Activated T-helper 2 cell treated with anti-CD3 and anti-CD28 coated beads, Interferon-gamma antibody, Interleukin-2, Interleukin-4, amounts not matched to agents 10 μg/mL and 5 μg/mL and 100 μg/mL, durations not matched to agents 14 hours and 24 hours and 36 hours (primary cell): ENCODE measurements at regions not wholly inside any gene's neighbourhood (a gene's known extent, or its start where the extent isn't known, plus 50 kb on each side); places are given as distances from the start of the nearest gene placed in this dataset.
"Not testable (repeated sequence)": the region's sequence is repeated elsewhere in the genome, so short reads cannot be mapped to it uniquely, and the experiment has no call there.

ENCODE experiments used
- DNase-seq: peaks from one replicate; pipeline ENCODE4 v3.0.0; 2021; ENCODE audit warnings: low spot score
- H3K27ac Mint-ChIP-seq: one replicate; pipeline ENCODE4 v1.8.0; 2021; ENCODE audit warnings: mixed read lengths
- H3K27me3 Mint-ChIP-seq: one replicate; pipeline ENCODE4 v1.8.0; 2021; ENCODE audit warnings: low read depth, mixed read lengths
- H3K36me3 Mint-ChIP-seq: one replicate; pipeline ENCODE4 v1.8.0; 2021; ENCODE audit warnings: low read depth, mixed read lengths
- H3K4me1 Mint-ChIP-seq: one replicate; pipeline ENCODE4 v1.8.0; 2021; ENCODE audit warnings: low read depth, mixed read lengths
- H3K4me3 Mint-ChIP-seq: one replicate; pipeline ENCODE4 v1.8.0; 2021; ENCODE audit warnings: low read depth, mild to moderate bottlenecking, moderate library complexity, mixed read lengths
- H3K9me3 Mint-ChIP-seq: one replicate; pipeline ENCODE4 v1.8.0; 2021; ENCODE audit warnings: mixed read lengths
- intact Hi-C: fragments of 100-400 bp; cut with micrococcal nuclease; formaldehyde crosslinking; loops from one replicate; pipeline ENCODE4 v1.15.1; 2023

- Mint-ChIP-seq H3K36me3 (no peaks in the 10 kb centered on the region), H3K9me3 (peaks cover 7% of the 10 kb centered on the region), H3K27ac (no peak overlapping the region), H3K4me3 (no peak overlapping the region), H3K27me3 (no peaks in the 10 kb centered on the region), H3K4me1 (no peaks in the 10 kb centered on the region)
- no peak for DNase-seq
- intact Hi-C loops = no loop called here
Measured at GRCh38 chr4:85187106-85187505, 220.6 kb upstream of the WDFY3 start.

DNA sequence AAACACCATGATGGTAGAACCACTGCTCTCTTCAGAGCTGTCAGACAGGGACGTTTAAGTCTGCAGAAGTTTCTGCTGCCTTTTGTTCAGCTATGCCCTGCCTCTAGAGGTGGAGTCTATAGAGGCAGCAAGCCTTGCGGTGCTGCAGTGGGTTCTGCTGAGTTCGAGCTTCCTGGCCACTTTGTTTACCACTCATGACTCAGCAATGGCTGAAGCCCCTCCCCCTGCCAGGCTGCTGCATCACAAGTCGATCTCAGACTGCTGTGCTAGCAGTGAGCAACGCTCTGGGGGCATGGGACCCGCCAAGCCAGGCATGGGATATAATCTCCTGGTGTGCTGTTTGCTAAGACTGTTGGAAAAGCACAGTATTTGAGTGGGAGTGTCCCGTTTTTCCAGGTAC lies 229.5 kb upstream of the WDFY3 start:
- H3K27ac Mint-ChIP-seq, H3K4me1 Mint-ChIP-seq, H3K4me3 Mint-ChIP-seq, H3K36me3 Mint-ChIP-seq, H3K27me3 Mint-ChIP-seq, DNase-seq, intact Hi-C loops: not testable (repeated sequence)
- peaks cover 25% of the 10 kb centered on the region for H3K9me3 Mint-ChIP-seq

DNA sequence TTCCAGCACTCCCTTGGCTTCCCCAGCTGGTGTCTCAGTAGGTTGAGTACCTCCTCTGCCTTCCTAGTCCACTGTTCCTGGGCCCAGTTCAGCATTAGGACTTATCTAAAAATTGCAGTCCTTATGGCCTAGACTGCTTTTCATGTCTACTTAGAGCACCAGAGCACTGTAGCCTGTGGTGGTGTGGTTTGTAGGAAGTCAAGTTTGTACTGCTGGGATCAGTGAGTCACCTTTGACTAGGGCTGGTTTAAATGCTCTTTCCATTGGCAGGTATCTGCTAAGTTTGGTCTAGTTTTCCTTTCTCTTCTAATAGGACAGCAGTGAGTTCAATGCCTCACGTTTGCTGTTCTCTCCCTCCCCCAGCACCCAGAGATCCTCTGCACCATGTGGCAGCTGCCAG lies 233.6 kb upstream of the WDFY3 start:
- no peaks in the 10 kb centered on the region for H3K4me1 Mint-ChIP-seq
- no peaks in the 10 kb centered on the region for H3K36me3 Mint-ChIP-seq
- no peaks in the 10 kb centered on the region for H3K27me3 Mint-ChIP-seq
- intact Hi-C loops = no loop called here
- no peak overlapping the region for H3K27ac Mint-ChIP-seq
- H3K9me3 Mint-ChIP-seq = peaks cover 33% of the 10 kb centered on the region
- DNase-seq = no peak
- H3K4me3 Mint-ChIP-seq = no peak overlapping the region

GRCh38 chr4:85209161-85209560 lies 242.7 kb upstream of the WDFY3 start:
- no peak for DNase-seq
- Mint-ChIP-seq H3K4me3 (no peak overlapping the region), H3K27me3 (no peaks in the 10 kb centered on the region), H3K27ac (no peak overlapping the region), H3K36me3 (no peaks in the 10 kb centered on the region), H3K4me1 (no peaks in the 10 kb centered on the region), H3K9me3 (peaks cover 25% of the 10 kb centered on the region)
- intact Hi-C loops = no loop called here

- Mint-ChIP-seq H3K9me3 (peaks cover 17% of the 10 kb centered on the region), H3K27ac (no peak overlapping the region), H3K4me1 (no peaks in the 10 kb centered on the region), H3K4me3 (no peak overlapping the region), H3K27me3 (no peaks in the 10 kb centered on the region), H3K36me3 (no peaks in the 10 kb centered on the region)
- intact Hi-C loops = no loop called here
- DNase-seq = no peak
Measured at GRCh38 chr4:85210353-85210752, 243.9 kb upstream of the WDFY3 start.

DNA sequence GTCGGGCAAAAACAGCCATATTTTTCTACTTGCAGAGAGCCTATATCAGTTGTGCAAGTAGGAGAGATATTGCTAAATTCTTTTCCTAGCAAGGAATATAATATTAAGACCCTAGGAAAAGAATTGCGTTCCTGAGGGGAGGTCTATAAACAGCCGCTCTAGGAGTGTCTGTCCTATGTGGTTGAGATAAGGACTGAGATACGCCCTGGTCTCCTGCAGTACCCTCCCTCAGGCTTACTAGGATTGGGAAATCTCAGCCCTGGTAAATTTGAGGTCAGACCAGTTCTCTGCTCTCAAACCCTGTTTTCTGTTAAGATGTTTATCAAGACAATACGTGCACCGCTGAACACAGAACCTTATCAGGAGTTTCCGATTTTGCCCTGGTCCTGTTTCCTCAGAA lies 250.1 kb upstream of the WDFY3 start:
- H3K27me3 Mint-ChIP-seq, DNase-seq, H3K36me3 Mint-ChIP-seq, intact Hi-C loops, H3K27ac Mint-ChIP-seq, H3K4me3 Mint-ChIP-seq, H3K4me1 Mint-ChIP-seq: not testable (repeated sequence)
- peaks cover 21% of the 10 kb centered on the region for H3K9me3 Mint-ChIP-seq

DNA sequence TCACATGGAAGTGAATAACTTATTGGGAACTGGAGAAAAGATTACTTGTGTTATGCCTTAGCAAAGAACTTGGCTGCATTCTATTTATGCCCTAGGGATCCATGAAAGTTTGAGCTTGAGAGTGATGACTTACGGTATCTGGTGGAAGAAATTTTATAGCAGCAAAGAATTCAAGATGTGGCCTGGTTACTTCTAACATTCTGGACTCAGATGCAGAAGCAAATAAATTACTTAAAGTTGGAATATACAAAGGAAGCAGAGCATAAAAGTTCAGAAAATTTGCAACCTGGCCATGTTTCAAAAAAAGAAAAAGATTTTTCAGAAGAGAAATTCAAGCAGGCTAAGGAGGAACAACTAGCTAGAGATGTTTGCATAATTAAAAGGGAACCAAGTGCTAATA lies 252.3 kb upstream of the WDFY3 start:
- intact Hi-C loops = no loop called here
- no peak for DNase-seq
- Mint-ChIP-seq H3K4me3 (no peak overlapping the region), H3K27ac (no peak overlapping the region), H3K9me3 (peaks cover 23% of the 10 kb centered on the region), H3K27me3 (no peaks in the 10 kb centered on the region), H3K36me3 (no peaks in the 10 kb centered on the region), H3K4me1 (no peaks in the 10 kb centered on the region)

- DNase-seq = no peak
- intact Hi-C loops = no loop called here
- H3K27ac Mint-ChIP-seq = no peak overlapping the region
- no peaks in the 10 kb centered on the region for H3K4me1 Mint-ChIP-seq
- no peak overlapping the region for H3K4me3 Mint-ChIP-seq
- H3K36me3 Mint-ChIP-seq = no peaks in the 10 kb centered on the region
- H3K9me3 Mint-ChIP-seq = peaks cover 23% of the 10 kb centered on the region
- no peaks in the 10 kb centered on the region for H3K27me3 Mint-ChIP-seq
Measured at GRCh38 chr4:85221606-85222005, 253.3 kb upstream of the ARHGAP24 start.

GRCh38 chr4:85222561-85222960 lies 252.4 kb upstream of the ARHGAP24 start:
- Mint-ChIP-seq H3K27ac (no peak overlapping the region), H3K4me3 (no peak overlapping the region), H3K36me3 (no peaks in the 10 kb centered on the region), H3K9me3 (peaks cover 15% of the 10 kb centered on the region), H3K4me1 (no peaks in the 10 kb centered on the region), H3K27me3 (no peaks in the 10 kb centered on the region)
- no peak for DNase-seq
- intact Hi-C loops = no loop called here

- H3K27ac Mint-ChIP-seq = no peak overlapping the region
- no peak overlapping the region for H3K4me3 Mint-ChIP-seq
- H3K9me3 Mint-ChIP-seq = peaks cover 3% of the 10 kb centered on the region
- no peaks in the 10 kb centered on the region for H3K27me3 Mint-ChIP-seq
- H3K36me3 Mint-ChIP-seq = no peaks in the 10 kb centered on the region
- H3K4me1 Mint-ChIP-seq = no peaks in the 10 kb centered on the region
- no peak for DNase-seq
- intact Hi-C loops = no loop called here
Measured at GRCh38 chr4:85228264-85228663, 246.7 kb upstream of the ARHGAP24 start.

DNA sequence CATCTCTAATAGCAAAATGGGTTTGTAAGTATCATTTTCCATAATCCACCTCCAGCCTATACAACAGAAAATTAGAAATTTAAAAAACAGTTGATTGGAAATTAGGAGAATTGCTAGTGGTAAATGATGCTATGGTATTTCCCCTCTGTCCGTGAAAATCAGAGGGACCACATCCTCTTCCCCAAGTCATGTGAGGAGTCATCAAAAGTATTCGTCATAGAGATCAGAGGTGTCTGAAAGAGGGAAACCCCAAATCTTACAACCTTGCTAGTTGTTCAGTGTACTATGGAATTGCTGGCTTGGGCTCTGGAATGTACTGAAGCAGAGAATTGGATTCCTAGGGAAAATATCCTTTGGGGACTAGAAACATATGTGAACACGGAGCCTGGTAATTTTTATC lies 241.4 kb upstream of the ARHGAP24 start:
- H3K9me3 Mint-ChIP-seq = no peaks in the 10 kb centered on the region
- H3K36me3 Mint-ChIP-seq = no peaks in the 10 kb centered on the region
- intact Hi-C loops = no loop called here
- no peak overlapping the region for H3K27ac Mint-ChIP-seq
- DNase-seq = no peak
- H3K4me1 Mint-ChIP-seq = no peaks in the 10 kb centered on the region
- H3K4me3 Mint-ChIP-seq = no peak overlapping the region
- H3K27me3 Mint-ChIP-seq = no peaks in the 10 kb centered on the region

- intact Hi-C loops = no loop called here
- Mint-ChIP-seq H3K36me3 (no peaks in the 10 kb centered on the region), H3K4me3 (no peak overlapping the region), H3K27me3 (no peaks in the 10 kb centered on the region), H3K4me1 (no peaks in the 10 kb centered on the region), H3K9me3 (peaks cover 25% of the 10 kb centered on the region), H3K27ac (no peak overlapping the region)
- DNase-seq = no peak
Measured at GRCh38 chr4:85243857-85244256, 231.1 kb upstream of the ARHGAP24 start.

DNA sequence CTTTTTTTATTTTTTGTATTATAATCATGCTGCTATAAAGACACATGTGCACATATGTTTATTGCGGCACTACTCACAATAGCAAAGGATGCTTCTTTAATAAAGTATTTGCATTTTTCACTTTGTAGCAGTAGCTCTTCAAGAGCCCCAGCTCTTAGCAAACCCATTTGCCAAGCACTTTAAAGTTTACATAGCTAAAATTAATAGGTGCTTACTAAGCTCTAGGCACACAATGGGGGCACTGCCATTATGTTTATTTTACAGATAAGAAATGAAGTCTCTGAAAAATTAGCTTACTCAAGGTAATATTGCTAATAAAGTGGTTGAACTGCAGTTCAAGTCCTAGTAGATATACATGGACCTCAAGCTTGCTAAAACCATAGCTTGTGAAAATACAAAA lies 230.3 kb upstream of the ARHGAP24 start:
- Mint-ChIP-seq H3K4me3 (no peak overlapping the region), H3K36me3 (no peaks in the 10 kb centered on the region), H3K27ac (no peak overlapping the region), H3K9me3 (peaks cover 25% of the 10 kb centered on the region), H3K4me1 (no peaks in the 10 kb centered on the region), H3K27me3 (no peaks in the 10 kb centered on the region)
- DNase-seq = no peak
- intact Hi-C loops = no loop called here

GRCh38 chr4:85246055-85246454 lies 228.9 kb upstream of the ARHGAP24 start:
- Mint-ChIP-seq H3K36me3 (no peaks in the 10 kb centered on the region), H3K9me3 (peaks cover 25% of the 10 kb centered on the region), H3K4me3 (no peak overlapping the region), H3K27me3 (no peaks in the 10 kb centered on the region), H3K27ac (no peak overlapping the region), H3K4me1 (no peaks in the 10 kb centered on the region)
- intact Hi-C loops = no loop called here
- no peak for DNase-seq
